ENCODE measurements at regions not wholly inside any gene's neighbourhood (a gene's known extent, or its start where the extent isn't known, plus 50 kb on each side); places are given as distances from the start of the nearest gene placed in this dataset.

DNA sequence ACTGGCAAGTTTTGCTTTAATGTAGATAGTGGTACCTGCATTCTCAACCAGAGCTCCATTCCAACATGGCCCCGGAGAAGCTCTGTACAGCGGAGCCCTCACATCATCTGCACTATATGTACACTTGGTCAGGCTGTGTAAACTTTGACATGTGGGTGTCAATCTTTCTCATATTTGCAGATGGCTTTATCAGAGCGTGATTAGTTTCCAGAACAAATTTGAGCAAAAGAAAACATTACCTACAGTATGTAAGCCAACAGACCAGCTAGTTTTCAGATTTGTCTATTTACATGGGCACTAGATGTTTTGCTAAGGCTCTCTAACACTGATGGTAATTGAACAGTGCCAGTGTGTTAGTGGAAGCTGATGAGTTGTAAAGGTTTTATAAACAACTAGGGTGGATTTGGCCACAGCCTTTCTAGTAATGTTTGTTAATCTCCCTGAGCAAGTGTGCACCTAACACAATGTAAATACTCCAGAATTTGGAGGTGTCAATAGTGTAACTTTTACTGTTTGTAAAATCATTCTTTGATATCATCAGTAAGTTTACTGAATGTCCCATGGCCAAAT, 131.8 kb downstream of the FOXA2 start (continued):
- TF ChIP-seq, protein P1, sequence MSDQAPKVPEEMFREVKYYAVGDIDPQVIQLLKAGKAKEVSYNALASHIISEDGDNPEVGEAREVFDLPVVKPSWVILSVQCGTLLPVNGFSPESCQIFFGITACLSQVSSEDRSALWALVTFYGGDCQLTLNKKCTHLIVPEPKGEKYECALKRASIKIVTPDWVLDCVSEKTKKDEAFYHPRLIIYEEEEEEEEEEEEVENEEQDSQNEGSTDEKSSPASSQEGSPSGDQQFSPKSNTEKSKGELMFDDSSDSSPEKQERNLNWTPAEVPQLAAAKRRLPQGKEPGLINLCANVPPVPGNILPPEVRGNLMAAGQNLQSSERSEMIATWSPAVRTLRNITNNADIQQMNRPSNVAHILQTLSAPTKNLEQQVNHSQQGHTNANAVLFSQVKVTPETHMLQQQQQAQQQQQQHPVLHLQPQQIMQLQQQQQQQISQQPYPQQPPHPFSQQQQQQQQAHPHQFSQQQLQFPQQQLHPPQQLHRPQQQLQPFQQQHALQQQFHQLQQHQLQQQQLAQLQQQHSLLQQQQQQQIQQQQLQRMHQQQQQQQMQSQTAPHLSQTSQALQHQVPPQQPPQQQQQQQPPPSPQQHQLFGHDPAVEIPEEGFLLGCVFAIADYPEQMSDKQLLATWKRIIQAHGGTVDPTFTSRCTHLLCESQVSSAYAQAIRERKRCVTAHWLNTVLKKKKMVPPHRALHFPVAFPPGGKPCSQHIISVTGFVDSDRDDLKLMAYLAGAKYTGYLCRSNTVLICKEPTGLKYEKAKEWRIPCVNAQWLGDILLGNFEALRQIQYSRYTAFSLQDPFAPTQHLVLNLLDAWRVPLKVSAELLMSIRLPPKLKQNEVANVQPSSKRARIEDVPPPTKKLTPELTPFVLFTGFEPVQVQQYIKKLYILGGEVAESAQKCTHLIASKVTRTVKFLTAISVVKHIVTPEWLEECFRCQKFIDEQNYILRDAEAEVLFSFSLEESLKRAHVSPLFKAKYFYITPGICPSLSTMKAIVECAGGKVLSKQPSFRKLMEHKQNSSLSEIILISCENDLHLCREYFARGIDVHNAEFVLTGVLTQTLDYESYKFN (CRISPR knock-in tag; conservative IDR thresholded peaks at IDR 0.05) = 0 out of 2 replicates have a peak, but pooled peaks have one; percentile 31
- TF ChIP-seq ZNF775 (CRISPR knock-in tag; IDR thresholded peaks at IDR 0.05; ENCODE audit: borderline replicate concordance) (no peak), TRIM22 (IDR thresholded peaks at IDR 0.05) (no peak), ATAD3A (CRISPR knock-in tag; IDR thresholded peaks at IDR 0.05) (no peak), ATF7 (IDR thresholded peaks at IDR 0.05) (no peak), ATF7 (CRISPR knock-in tag; IDR thresholded peaks at IDR 0.05) (no peak), NAIF1 (CRISPR knock-in tag; IDR thresholded peaks at IDR 0.05; ENCODE audit: borderline replicate concordance) (no peak), TAF15 (IDR thresholded peaks at IDR 0.05; ENCODE audit: low read depth, low read length, poor library complexity, severe bottlenecking) (no peak), AHR (CRISPR knock-in tag; IDR thresholded peaks at IDR 0.05) (no peak), ZNF572 (CRISPR knock-in tag; IDR thresholded peaks at IDR 0.05) (no peak), NBN (conservative IDR thresholded peaks at IDR 0.05) (no peak), ZNF724P (CRISPR knock-in tag; IDR thresholded peaks at IDR 0.05; ENCODE audit: borderline replicate concordance) (no peak), FOXK1 (CRISPR knock-in tag; IDR thresholded peaks at IDR 0.05; ENCODE audit: borderline replicate concordance, low read depth) (0 out of 2 replicates have a peak, but pooled peaks have one; percentile 52)
- TF ChIP-seq, protein P2, sequence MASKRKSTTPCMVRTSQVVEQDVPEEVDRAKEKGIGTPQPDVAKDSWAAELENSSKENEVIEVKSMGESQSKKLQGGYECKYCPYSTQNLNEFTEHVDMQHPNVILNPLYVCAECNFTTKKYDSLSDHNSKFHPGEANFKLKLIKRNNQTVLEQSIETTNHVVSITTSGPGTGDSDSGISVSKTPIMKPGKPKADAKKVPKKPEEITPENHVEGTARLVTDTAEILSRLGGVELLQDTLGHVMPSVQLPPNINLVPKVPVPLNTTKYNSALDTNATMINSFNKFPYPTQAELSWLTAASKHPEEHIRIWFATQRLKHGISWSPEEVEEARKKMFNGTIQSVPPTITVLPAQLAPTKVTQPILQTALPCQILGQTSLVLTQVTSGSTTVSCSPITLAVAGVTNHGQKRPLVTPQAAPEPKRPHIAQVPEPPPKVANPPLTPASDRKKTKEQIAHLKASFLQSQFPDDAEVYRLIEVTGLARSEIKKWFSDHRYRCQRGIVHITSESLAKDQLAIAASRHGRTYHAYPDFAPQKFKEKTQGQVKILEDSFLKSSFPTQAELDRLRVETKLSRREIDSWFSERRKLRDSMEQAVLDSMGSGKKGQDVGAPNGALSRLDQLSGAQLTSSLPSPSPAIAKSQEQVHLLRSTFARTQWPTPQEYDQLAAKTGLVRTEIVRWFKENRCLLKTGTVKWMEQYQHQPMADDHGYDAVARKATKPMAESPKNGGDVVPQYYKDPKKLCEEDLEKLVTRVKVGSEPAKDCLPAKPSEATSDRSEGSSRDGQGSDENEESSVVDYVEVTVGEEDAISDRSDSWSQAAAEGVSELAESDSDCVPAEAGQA (IDR thresholded peaks at IDR 0.05; ENCODE audit: low read depth) = no peak
- TF ChIP-seq, protein P2 (CRISPR knock-in tag; IDR thresholded peaks at IDR 0.05; ENCODE audit: borderline replicate concordance) = no peak

Measured in HepG2 (cell line).